ENCODE measurements at regions not wholly inside any gene's neighbourhood (a gene's known extent, or its start where the extent isn't known, plus 50 kb on each side); places are given as distances from the start of the nearest gene placed in this dataset.

DNA sequence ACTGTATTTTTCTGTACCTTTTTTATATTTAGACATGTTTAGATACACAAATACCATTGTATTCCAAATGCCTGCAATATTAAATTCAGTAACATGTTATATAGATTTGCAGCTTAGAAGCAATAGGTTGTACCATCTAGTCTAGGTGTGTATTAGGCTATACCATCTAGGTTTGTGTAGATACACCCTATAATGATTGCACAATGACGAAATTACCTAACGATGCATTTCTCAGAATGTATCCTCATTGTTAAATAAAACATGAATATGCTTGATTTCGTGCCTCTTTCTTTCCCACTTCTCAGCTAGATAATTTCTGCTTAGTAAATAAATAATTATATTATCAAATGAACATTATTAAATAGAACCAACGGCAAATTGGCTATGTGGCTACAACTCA is 653.0 kb downstream of the EPM2A start:
- no peak overlapping the region for H3K27ac Mint-ChIP-seq
- no peaks in the 10 kb centered on the region for H3K4me1 Mint-ChIP-seq
- no peaks in the 10 kb centered on the region for H3K4me1 ChIP-seq (ENCODE audit: control insufficient read depth, insufficient read depth, low read length, poor library complexity, severe bottlenecking)
- no peak overlapping the region for H3K4me3 ChIP-seq (ENCODE audit: low read depth, low read length)
- no peak overlapping the region for H3K27ac ChIP-seq (ENCODE audit: insufficient read depth, low read length, poor library complexity, severe bottlenecking)
- ATAC-seq (ENCODE audit: low read depth in 2 of 2) (no peak), DNase-seq (no peak)
- H3K36me3 Mint-ChIP-seq: no peaks in the 10 kb centered on the region
- no peaks in the 10 kb centered on the region for H3K27me3 ChIP-seq (ENCODE audit: control insufficient read depth, insufficient read depth, low read length)
- H3K9me3 ChIP-seq (ENCODE audit: control insufficient read depth in 2 of 2, low read length in 2 of 2): no peaks in the 10 kb centered on the region
- no peaks in the 10 kb centered on the region for H3K9me3 Mint-ChIP-seq
- peaks cover 10% of the 10 kb centered on the region for H3K27me3 Mint-ChIP-seq
- H3K36me3 ChIP-seq (ENCODE audit: control insufficient read depth, insufficient read depth, low read length): no peaks in the 10 kb centered on the region
- no peak overlapping the region for H3K4me3 Mint-ChIP-seq

DNA sequence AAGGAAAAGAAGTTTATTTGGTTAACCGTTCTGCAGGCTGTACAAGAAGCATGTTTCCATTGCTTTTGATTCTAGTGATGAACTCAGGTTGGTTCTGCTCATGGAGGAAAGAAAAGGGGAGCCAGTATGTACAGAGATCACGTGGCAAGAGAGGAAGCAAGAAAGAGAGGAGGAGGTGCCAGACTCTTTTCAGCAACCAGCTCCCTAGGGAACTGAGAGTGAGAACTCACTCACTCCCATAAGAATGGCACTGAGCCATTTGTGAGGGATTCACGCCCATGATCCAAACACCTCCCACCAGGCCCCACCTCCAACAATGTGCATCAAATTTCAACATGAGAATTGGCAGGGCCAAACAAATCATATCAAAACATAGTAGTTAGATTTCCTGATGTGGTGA is 649.1 kb downstream of the EPM2A start:
- no peaks in the 10 kb centered on the region for H3K4me1 Mint-ChIP-seq
- Histone ChIP-seq H3K27ac (ENCODE audit: insufficient read depth, low read length, poor library complexity, severe bottlenecking) (no peak overlapping the region), H3K36me3 (ENCODE audit: control insufficient read depth, insufficient read depth, low read length) (no peaks in the 10 kb centered on the region), H3K27me3 (ENCODE audit: control insufficient read depth, insufficient read depth, low read length) (no peaks in the 10 kb centered on the region), H3K4me3 (ENCODE audit: low read depth, low read length) (no peak overlapping the region), H3K4me1 (ENCODE audit: control insufficient read depth, insufficient read depth, low read length, poor library complexity, severe bottlenecking) (no peaks in the 10 kb centered on the region), H3K9me3 (ENCODE audit: control insufficient read depth in 2 of 2, low read length in 2 of 2) (no peaks in the 10 kb centered on the region)
- H3K27me3 Mint-ChIP-seq: peaks cover 10% of the 10 kb centered on the region
- ATAC-seq (ENCODE audit: low read depth in 2 of 2) (no peak), DNase-seq (no peak)
- H3K9me3 Mint-ChIP-seq: peaks cover 0 to 2% (median 0%) of the 10 kb centered on the region in 7 donors
- H3K4me3 Mint-ChIP-seq: no peak overlapping the region
- no peaks in the 10 kb centered on the region for H3K36me3 Mint-ChIP-seq
- no peak overlapping the region for H3K27ac Mint-ChIP-seq

- no peaks in the 10 kb centered on the region for H3K4me1 Mint-ChIP-seq
- H3K27ac Mint-ChIP-seq: no peak overlapping the region
- Histone ChIP-seq H3K4me1 (ENCODE audit: control insufficient read depth, insufficient read depth, low read length, poor library complexity, severe bottlenecking) (no peaks in the 10 kb centered on the region), H3K36me3 (ENCODE audit: control insufficient read depth, insufficient read depth, low read length) (no peaks in the 10 kb centered on the region), H3K27ac (ENCODE audit: insufficient read depth, low read length, poor library complexity, severe bottlenecking) (no peak overlapping the region), H3K9me3 (ENCODE audit: control insufficient read depth in 2 of 2, low read length in 2 of 2) (no peaks in the 10 kb centered on the region), H3K4me3 (ENCODE audit: low read depth, low read length) (no peak overlapping the region), H3K27me3 (ENCODE audit: control insufficient read depth, insufficient read depth, low read length) (no peaks in the 10 kb centered on the region)
- ATAC-seq (ENCODE audit: low read depth in 2 of 2): no peak
- peaks cover 0 to 2% (median 0%) of the 10 kb centered on the region in 7 donors for H3K9me3 Mint-ChIP-seq
- H3K4me3 Mint-ChIP-seq: no peak overlapping the region
- peaks cover 10% of the 10 kb centered on the region for H3K27me3 Mint-ChIP-seq
- DNase-seq: no peak
- H3K36me3 Mint-ChIP-seq: no peaks in the 10 kb centered on the region
Measured at GRCh38 chr6:145087034-145087433, 648.3 kb downstream of the EPM2A start.

DNA sequence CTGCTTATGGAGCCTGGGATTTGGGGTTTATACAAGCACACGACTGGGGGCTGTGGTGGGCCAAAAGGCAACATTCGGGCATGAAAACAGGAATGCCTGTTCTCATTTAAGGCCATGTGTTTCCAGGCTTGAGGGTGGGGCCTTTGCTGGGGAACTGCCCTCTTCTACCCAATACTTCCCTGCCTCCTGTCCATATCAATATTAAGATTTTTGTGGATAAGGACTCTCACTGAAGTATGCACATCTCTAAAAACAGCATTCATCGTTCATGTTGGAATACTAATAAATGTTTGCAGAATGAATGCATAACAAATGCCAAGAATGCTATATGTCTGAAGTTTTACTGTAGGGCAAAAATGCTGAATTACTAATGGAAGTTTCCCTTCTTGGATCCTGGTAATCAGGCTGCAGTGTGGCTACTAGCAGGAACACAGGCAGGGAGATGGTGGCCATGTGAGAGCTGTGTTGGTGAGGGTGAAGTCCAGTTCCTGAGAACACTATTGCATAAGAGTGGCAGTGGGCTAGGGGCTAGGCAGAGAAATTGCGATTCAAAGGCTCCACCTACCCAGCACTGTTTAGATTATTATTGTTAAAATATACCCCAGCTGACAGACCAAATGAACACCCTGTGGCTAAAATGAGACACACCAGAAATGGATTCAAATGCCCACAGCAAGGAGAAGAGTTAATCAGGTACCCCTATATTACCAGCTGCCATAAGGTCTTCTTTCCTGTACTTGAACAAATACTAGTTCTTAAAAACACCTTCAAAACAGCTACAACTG is 644.3 kb downstream of the EPM2A start:
- H3K4me1 ChIP-seq (ENCODE audit: control insufficient read depth, insufficient read depth, low read length, poor library complexity, severe bottlenecking): no peaks in the 10 kb centered on the region
- no peaks in the 10 kb centered on the region for H3K27me3 ChIP-seq (ENCODE audit: control insufficient read depth, insufficient read depth, low read length)
- Mint-ChIP-seq H3K4me3 (no peak overlapping the region), H3K9me3 (peaks cover 0 to 2% (median 0%) of the 10 kb centered on the region in 7 donors), H3K4me1 (no peaks in the 10 kb centered on the region), H3K27ac (no peak overlapping the region), H3K36me3 (no peaks in the 10 kb centered on the region), H3K27me3 (peaks cover 6% of the 10 kb centered on the region)
- H3K36me3 ChIP-seq (ENCODE audit: control insufficient read depth, insufficient read depth, low read length): no peaks in the 10 kb centered on the region
- H3K27ac ChIP-seq (ENCODE audit: insufficient read depth, low read length, poor library complexity, severe bottlenecking): no peak overlapping the region
- DNase-seq (no peak), ATAC-seq (ENCODE audit: low read depth in 2 of 2) (no peak)
- H3K9me3 ChIP-seq (ENCODE audit: control insufficient read depth in 2 of 2, low read length in 2 of 2): no peaks in the 10 kb centered on the region
- H3K4me3 ChIP-seq (ENCODE audit: low read depth, low read length): no peak overlapping the region

- no peak overlapping the region for H3K27ac Mint-ChIP-seq
- no peaks in the 10 kb centered on the region for H3K36me3 Mint-ChIP-seq
- Histone ChIP-seq H3K4me1 (ENCODE audit: control insufficient read depth, insufficient read depth, low read length, poor library complexity, severe bottlenecking) (no peaks in the 10 kb centered on the region), H3K9me3 (ENCODE audit: control insufficient read depth in 2 of 2, low read length in 2 of 2) (no peaks in the 10 kb centered on the region), H3K27ac (ENCODE audit: insufficient read depth, low read length, poor library complexity, severe bottlenecking) (no peak overlapping the region), H3K27me3 (ENCODE audit: control insufficient read depth, insufficient read depth, low read length) (no peaks in the 10 kb centered on the region), H3K4me3 (ENCODE audit: low read depth, low read length) (no peak overlapping the region), H3K36me3 (ENCODE audit: control insufficient read depth, insufficient read depth, low read length) (no peaks in the 10 kb centered on the region)
- DNase-seq (no peak), ATAC-seq (ENCODE audit: low read depth in 2 of 2) (no peak)
- no peaks in the 10 kb centered on the region for H3K4me1 Mint-ChIP-seq
- peaks cover 0 to 2% (median 0%) of the 10 kb centered on the region in 7 donors for H3K9me3 Mint-ChIP-seq
- peaks cover 7% of the 10 kb centered on the region for H3K27me3 Mint-ChIP-seq
- no peak overlapping the region for H3K4me3 Mint-ChIP-seq
Measured at GRCh38 chr6:145091586-145092142, 643.7 kb downstream of the EPM2A start.

DNA sequence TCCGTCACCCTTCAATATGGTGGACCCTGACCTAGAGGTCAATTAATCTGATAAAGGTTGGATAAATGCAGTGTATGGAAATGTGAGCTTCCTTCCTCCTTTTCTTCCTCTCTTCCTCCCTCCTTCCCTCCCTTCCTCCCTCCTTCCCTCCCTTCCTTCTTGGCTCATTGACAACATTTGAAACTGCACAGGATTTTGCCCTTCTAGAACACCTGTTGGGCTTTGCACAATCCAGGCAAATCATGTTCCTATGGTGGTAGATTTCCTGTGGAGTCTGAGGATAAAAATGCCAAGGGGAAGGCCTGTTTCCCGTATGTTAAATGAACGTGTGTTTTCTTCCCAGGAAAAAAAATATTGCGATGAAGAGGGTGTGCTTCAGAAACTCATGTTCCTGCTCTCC is 642.8 kb downstream of the EPM2A start:
- Mint-ChIP-seq H3K9me3 (peaks cover 0 to 6% (median 0%) of the 10 kb centered on the region in 7 donors), H3K27me3 (peaks cover 7% of the 10 kb centered on the region), H3K36me3 (no peaks in the 10 kb centered on the region), H3K4me1 (no peaks in the 10 kb centered on the region), H3K27ac (no peak overlapping the region), H3K4me3 (no peak overlapping the region)
- Histone ChIP-seq H3K4me3 (ENCODE audit: low read depth, low read length) (no peak overlapping the region), H3K36me3 (ENCODE audit: control insufficient read depth, insufficient read depth, low read length) (no peaks in the 10 kb centered on the region), H3K27ac (ENCODE audit: insufficient read depth, low read length, poor library complexity, severe bottlenecking) (no peak overlapping the region), H3K4me1 (ENCODE audit: control insufficient read depth, insufficient read depth, low read length, poor library complexity, severe bottlenecking) (no peaks in the 10 kb centered on the region), H3K9me3 (ENCODE audit: control insufficient read depth in 2 of 2, low read length in 2 of 2) (no peaks in the 10 kb centered on the region), H3K27me3 (ENCODE audit: control insufficient read depth, insufficient read depth, low read length) (no peaks in the 10 kb centered on the region)
- ATAC-seq (ENCODE audit: low read depth in 2 of 2) (no peak), DNase-seq (no peak)

DNA sequence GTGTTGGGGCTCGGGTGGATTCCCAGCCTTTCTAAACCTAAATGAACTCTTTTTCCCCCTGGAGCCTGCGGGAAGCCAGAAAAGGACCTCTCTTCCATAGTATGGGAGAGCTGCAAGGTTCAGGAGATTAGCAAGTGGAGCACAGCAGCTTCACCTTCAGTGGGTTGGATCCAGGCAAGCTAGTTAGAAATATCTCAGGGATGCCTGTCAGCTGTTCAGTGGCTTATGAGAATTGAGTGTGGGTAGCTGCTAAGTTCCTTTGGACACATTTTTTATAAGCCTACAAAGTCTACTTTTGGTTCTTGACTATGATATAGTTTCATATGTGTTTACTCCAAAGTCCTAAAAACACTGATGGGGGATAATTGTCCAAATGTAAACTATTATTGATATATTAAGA is 642.1 kb downstream of the EPM2A start:
- no peaks in the 10 kb centered on the region for H3K27me3 ChIP-seq (ENCODE audit: control insufficient read depth, insufficient read depth, low read length)
- no peak overlapping the region for H3K4me3 Mint-ChIP-seq
- ATAC-seq (ENCODE audit: low read depth in 2 of 2) (no peak), DNase-seq (no peak)
- no peak overlapping the region for H3K27ac ChIP-seq (ENCODE audit: insufficient read depth, low read length, poor library complexity, severe bottlenecking)
- no peaks in the 10 kb centered on the region for H3K4me1 Mint-ChIP-seq
- H3K4me1 ChIP-seq (ENCODE audit: control insufficient read depth, insufficient read depth, low read length, poor library complexity, severe bottlenecking): no peaks in the 10 kb centered on the region
- H3K9me3 ChIP-seq (ENCODE audit: control insufficient read depth in 2 of 2, low read length in 2 of 2): no peaks in the 10 kb centered on the region
- no peaks in the 10 kb centered on the region for H3K36me3 Mint-ChIP-seq
- H3K36me3 ChIP-seq (ENCODE audit: control insufficient read depth, insufficient read depth, low read length): no peaks in the 10 kb centered on the region
- H3K4me3 ChIP-seq (ENCODE audit: low read depth, low read length): no peak overlapping the region
- no peak overlapping the region for H3K27ac Mint-ChIP-seq
- H3K27me3 Mint-ChIP-seq: peaks cover 7% of the 10 kb centered on the region
- H3K9me3 Mint-ChIP-seq: peaks cover 0 to 11% (median 2%) of the 10 kb centered on the region in 7 donors

GRCh38 chr6:145096846-145097245 is 638.5 kb downstream of the EPM2A start:
- H3K4me1 ChIP-seq (ENCODE audit: control insufficient read depth, insufficient read depth, low read length, poor library complexity, severe bottlenecking): no peaks in the 10 kb centered on the region
- Mint-ChIP-seq H3K4me3 (no peak overlapping the region), H3K9me3 (peaks cover 0 to 17% (median 4%) of the 10 kb centered on the region in 7 donors), H3K27me3 (peaks cover 7% of the 10 kb centered on the region), H3K4me1 (no peaks in the 10 kb centered on the region), H3K27ac (no peak overlapping the region), H3K36me3 (no peaks in the 10 kb centered on the region)
- H3K4me3 ChIP-seq (ENCODE audit: low read depth, low read length): no peak overlapping the region
- H3K27me3 ChIP-seq (ENCODE audit: control insufficient read depth, insufficient read depth, low read length): no peaks in the 10 kb centered on the region
- H3K27ac ChIP-seq (ENCODE audit: insufficient read depth, low read length, poor library complexity, severe bottlenecking): no peak overlapping the region
- DNase-seq: no peak
- no peaks in the 10 kb centered on the region for H3K9me3 ChIP-seq (ENCODE audit: control insufficient read depth in 2 of 2, low read length in 2 of 2)
- H3K36me3 ChIP-seq (ENCODE audit: control insufficient read depth, insufficient read depth, low read length): no peaks in the 10 kb centered on the region
- no peak for ATAC-seq (ENCODE audit: low read depth in 2 of 2)
